HG02938 (cell line): ENCODE measurements at regions not wholly inside any gene's neighbourhood (a gene's known extent, or its start where the extent isn't known, plus 50 kb on each side); places are given as distances from the start of the nearest gene placed in this dataset.
"Not testable (repeated sequence)": the region's sequence is repeated elsewhere in the genome, so short reads cannot be mapped to it uniquely, and the experiment has no call there.

ENCODE experiments used
- ATAC-seq: cut with Tn5 transposase; IDR thresholded peaks from one replicate; pipeline ENCODE4 v1.9.1; 2021; ENCODE audit warnings: mild to moderate bottlenecking, moderate library complexity; ENCODE audit not compliant: unreplicated experiment

GRCh38 chr11:86749821-86750401, 50.4 kb upstream of the PRSS23 start:
- no peak for ATAC-seq

GRCh38 chr11:86749376-86749775, 51.0 kb upstream of the PRSS23 start:
- ATAC-seq: no peak

GRCh38 chr11:86748296-86748695, 52.0 kb upstream of the PRSS23 start:
- no peak for ATAC-seq

GRCh38 chr11:86747801-86748200, 52.5 kb upstream of the PRSS23 start:
- ATAC-seq: no peak

GRCh38 chr11:86746514-86746913, 53.8 kb upstream of the PRSS23 start:
- ATAC-seq: no peak

- ATAC-seq: no peak
These were observed 54.8 kb upstream of the PRSS23 start for GRCh38 chr11:86745571-86745970.

GRCh38 chr11:86743223-86744118, 56.9 kb upstream of the PRSS23 start:
- peak; percentile 62 for ATAC-seq

- no peak for ATAC-seq
These were observed 58.2 kb upstream of the PRSS23 start for GRCh38 chr11:86741839-86742805.

- ATAC-seq: no peak
These were observed 58.9 kb upstream of the PRSS23 start for GRCh38 chr11:86741484-86741835.

- no peak for ATAC-seq
These were observed 59.5 kb upstream of the PRSS23 start for GRCh38 chr11:86740628-86741483.

GRCh38 chr11:86738568-86738967, 61.8 kb upstream of the PRSS23 start:
- no peak for ATAC-seq

- no peak for ATAC-seq
These were observed 62.6 kb upstream of the PRSS23 start for GRCh38 chr11:86737737-86738136.

GRCh38 chr11:86737230-86737629, 63.1 kb upstream of the PRSS23 start:
- no peak for ATAC-seq

- ATAC-seq: no peak
These were observed 63.8 kb upstream of the PRSS23 start for GRCh38 chr11:86736291-86737143.

- ATAC-seq: no peak
These were observed 63.3 kb upstream of the ME3 start for GRCh38 chr11:86735451-86736290.

GRCh38 chr11:86732739-86733138, 60.3 kb upstream of the ME3 start:
- ATAC-seq: not testable (repeated sequence)

- ATAC-seq: not testable (repeated sequence)
These were observed 59.9 kb upstream of the ME3 start for GRCh38 chr11:86732286-86732685.

GRCh38 chr11:86729576-86729975, 57.2 kb upstream of the ME3 start:
- ATAC-seq: not testable (repeated sequence)

- no peak for ATAC-seq
These were observed 56.1 kb upstream of the ME3 start for GRCh38 chr11:86728562-86728961.
